ENCODE measurements at regions not wholly inside any gene's neighbourhood (a gene's known extent, or its start where the extent isn't known, plus 50 kb on each side); places are given as distances from the start of the nearest gene placed in this dataset.

GRCh38 chr4:3855646-3856045, 89.5 kb downstream of the ADRA2C start:
- TF ChIP-seq CTCF (IDR thresholded peaks at IDR 0.05; ENCODE audit: insufficient read depth, low read length): no peak
- no peak overlapping the region for H3K4me3 ChIP-seq (ENCODE audit: low read depth, low read length)
- no peak for DNase-seq (ENCODE audit: low read depth)

DNA sequence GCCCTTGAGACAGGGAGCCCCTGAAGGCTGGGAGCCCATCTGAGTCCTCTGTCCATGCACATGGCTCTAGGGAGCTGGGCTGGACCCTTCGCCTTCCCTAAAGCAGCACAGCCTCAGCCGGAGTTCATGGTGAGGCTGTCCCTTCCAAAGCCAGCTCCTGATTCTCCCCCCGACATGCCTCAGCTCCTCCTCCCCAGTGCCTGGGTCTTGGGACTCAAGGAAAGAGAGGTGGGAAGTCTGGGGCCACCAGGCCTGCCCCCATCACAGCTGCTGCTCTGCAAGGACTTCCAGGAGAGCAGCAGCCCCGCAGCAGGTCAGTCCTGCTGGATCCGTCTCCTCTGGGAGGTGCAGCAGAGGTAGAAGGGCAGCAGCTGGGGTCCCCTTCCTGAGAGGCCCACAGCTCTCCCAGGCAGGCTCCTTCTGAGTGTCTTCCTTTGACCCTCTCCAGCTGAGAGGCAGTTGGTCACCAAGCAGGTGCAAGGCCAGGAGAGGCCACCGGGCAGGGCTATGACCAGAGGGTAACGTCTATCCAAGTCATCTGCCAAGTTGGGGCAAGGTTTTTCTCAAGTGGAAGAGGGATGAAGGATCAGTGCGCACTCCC, 90.5 kb downstream of the ADRA2C start:
- no peak overlapping the region for H3K4me3 ChIP-seq (ENCODE audit: low read depth, low read length)
- no peak for DNase-seq (ENCODE audit: low read depth)
- TF ChIP-seq CTCF (IDR thresholded peaks at IDR 0.05; ENCODE audit: insufficient read depth, low read length): no peak

- H3K4me3 ChIP-seq (ENCODE audit: low read depth, low read length): no peak overlapping the region
- no peak for TF ChIP-seq CTCF (IDR thresholded peaks at IDR 0.05; ENCODE audit: insufficient read depth, low read length)
- DNase-seq (ENCODE audit: low read depth): no peak
These were observed 91.2 kb downstream of the ADRA2C start for GRCh38 chr4:3857269-3857926.

- H3K4me3 ChIP-seq (ENCODE audit: low read depth, low read length): no peak overlapping the region
- DNase-seq (ENCODE audit: low read depth): no peak
- no peak for TF ChIP-seq CTCF (IDR thresholded peaks at IDR 0.05; ENCODE audit: insufficient read depth, low read length)
These were observed 92.0 kb downstream of the ADRA2C start for GRCh38 chr4:3858046-3858730.

- no peak for TF ChIP-seq CTCF (IDR thresholded peaks at IDR 0.05; ENCODE audit: insufficient read depth, low read length)
- no peak for DNase-seq (ENCODE audit: low read depth)
- no peak overlapping the region for H3K4me3 ChIP-seq (ENCODE audit: low read depth, low read length)
These were observed 92.7 kb downstream of the ADRA2C start for GRCh38 chr4:3858765-3859388.

DNA sequence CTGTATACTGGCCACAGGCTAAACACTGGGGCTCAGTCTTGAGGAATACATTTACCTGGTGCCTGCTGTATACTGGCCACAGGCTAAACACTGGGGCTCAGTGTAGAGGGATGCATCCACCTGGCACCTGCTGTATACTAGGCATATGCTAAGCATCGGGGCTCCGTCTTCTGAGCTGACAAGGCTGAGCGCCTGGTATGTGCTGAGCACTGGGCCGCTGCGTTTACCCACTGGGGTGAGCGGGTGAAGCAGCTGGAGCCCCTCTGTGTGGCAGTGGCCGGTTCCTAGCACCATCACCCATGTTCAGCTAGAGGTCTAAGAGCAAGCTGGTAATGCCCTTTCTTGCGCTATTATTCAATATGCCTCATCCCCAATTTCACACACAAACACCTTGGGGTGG, 93.4 kb downstream of the ADRA2C start:
- H3K4me3 ChIP-seq (ENCODE audit: low read depth, low read length): no peak overlapping the region
- no peak for TF ChIP-seq CTCF (IDR thresholded peaks at IDR 0.05; ENCODE audit: insufficient read depth, low read length)
- DNase-seq (ENCODE audit: low read depth): no peak

All from fibroblast of the aortic adventitia (primary cell).